Naive thymus-derived CD4-positive, alpha-beta T cell (primary cell): ENCODE measurements at regions not wholly inside any gene's neighbourhood (a gene's known extent, or its start where the extent isn't known, plus 50 kb on each side); places are given as distances from the start of the nearest gene placed in this dataset.
"Not testable (repeated sequence)": the region's sequence is repeated elsewhere in the genome, so short reads cannot be mapped to it uniquely, and the experiment has no call there.

ENCODE experiments used
- ATAC-seq: fragments of 150-1000 bp; cut with Tn5 transposase; 2 replicates; pipeline ENCODE4 v1.10.0; 2021; ENCODE audit warnings: mild to moderate bottlenecking, moderate library complexity
- CTCF ChIA-PET: fragments of 350-600 bp; sonication (Branson Sonifier 250); formaldehyde crosslinking; loops from one replicate; lab custom pipeline; 2021; ENCODE audit warnings: antibody characterized with exemption; lab: Charles Lee
- POLR2A ChIA-PET: fragments of 350-600 bp; sonication (Branson Sonifier 250); formaldehyde crosslinking; loops from one replicate; lab custom pipeline; 2021; ENCODE audit warnings: antibody characterized with exemption, inconsistent platforms; lab: Charles Lee
- DNase-seq, 9 donors: peaks; one replicate each; pipeline versions ENCODE4 v3.0.0 to v3.0.0-alpha.2; 2020 to 2022; ENCODE audit warnings: mixed read lengths in 1 of 9
- H3K27ac ChIP-seq: one replicate; pipeline ENCODE4 v1.7.0; 2013; ENCODE audit warnings: mild to moderate bottlenecking, low read depth, low read length, moderate library complexity
- H3K27me3 ChIP-seq, 2 donors: one replicate each; pipeline ENCODE4 v1.7.0; 2013; ENCODE audit warnings: low read length in 2 of 2, mild to moderate bottlenecking in 2 of 2, moderate library complexity in 2 of 2; ENCODE audit not compliant: control insufficient read depth in 2 of 2, insufficient read depth in 2 of 2
- H3K36me3 ChIP-seq, 3 experiments: 1 replicate in 2 of 3; 2 replicates in 1 of 3; pipeline ENCODE4 v1.7.0; 2013; ENCODE audit warnings: low read length in 3 of 3, mild to moderate bottlenecking in 3 of 3, moderate library complexity in 1 of 3; ENCODE audit not compliant: insufficient read depth in 3 of 3, control insufficient read depth in 2 of 3
- H3K4me1 ChIP-seq, 2 donors: one replicate each; pipeline ENCODE4 v1.7.0; 2013; ENCODE audit warnings: low read length in 2 of 2, mild to moderate bottlenecking in 2 of 2, moderate library complexity in 1 of 2; ENCODE audit not compliant: control insufficient read depth in 2 of 2, insufficient read depth in 2 of 2
- H3K4me3 ChIP-seq: 2 replicates; pipeline ENCODE4 v1.7.0; 2013; ENCODE audit warnings: mild to moderate bottlenecking, low read length
- H3K9me3 ChIP-seq, 3 experiments: 1 replicate in 2 of 3; 2 replicates in 1 of 3; pipeline ENCODE4 v1.7.0; 2013; ENCODE audit warnings: low read length in 3 of 3; ENCODE audit not compliant: control insufficient read depth in 2 of 3
- H3K27ac Mint-ChIP-seq, 9 donors: one replicate each; pipeline ENCODE4 v1.8.0; 2020 to 2022; ENCODE audit warnings: mixed read lengths in 9 of 9, mild to moderate bottlenecking in 8 of 9, moderate library complexity in 5 of 9, inconsistent platforms in 2 of 9
- H3K27me3 Mint-ChIP-seq, 5 donors: one replicate each; pipeline ENCODE4 v1.8.0; 2021 to 2022; ENCODE audit warnings: mixed read lengths in 5 of 5, mild to moderate bottlenecking in 1 of 5
- H3K36me3 Mint-ChIP-seq, 5 donors: one replicate each; pipeline ENCODE4 v1.8.0; 2020 to 2022; ENCODE audit warnings: mixed read lengths in 5 of 5, mild to moderate bottlenecking in 3 of 5, inconsistent platforms in 1 of 5
- H3K4me1 Mint-ChIP-seq, 7 donors: one replicate each; pipeline ENCODE4 v1.8.0; 2020 to 2022; ENCODE audit warnings: mixed read lengths in 7 of 7, mild to moderate bottlenecking in 3 of 7, inconsistent platforms in 1 of 7
- H3K4me3 Mint-ChIP-seq, 10 donors: one replicate each; pipeline ENCODE4 v1.8.0; 2020 to 2022; ENCODE audit warnings: mild to moderate bottlenecking in 10 of 10, mixed read lengths in 10 of 10, moderate library complexity in 6 of 10, inconsistent platforms in 2 of 10
- H3K9me3 Mint-ChIP-seq, 11 donors: one replicate each; pipeline ENCODE4 v1.8.0; 2020 to 2022; ENCODE audit warnings: mixed read lengths in 11 of 11, mild to moderate bottlenecking in 4 of 11, inconsistent platforms in 1 of 11, moderate library complexity in 1 of 11
- intact Hi-C, 2 donors: fragments of 100-400 bp; cut with micrococcal nuclease; formaldehyde crosslinking; loops; one replicate each; pipeline ENCODE4 v1.15.1; 2023

GRCh38 chr10:22135591-22135990 lies 82.2 kb downstream of the EBLN1 start:
- CTCF ChIA-PET, result no interaction called here
- Mint-ChIP-seq H3K9me3 (peaks cover 0 to under 1% (median 0%) of the 10 kb centered on the region in 11 donors), H3K4me1 (peaks cover 5 to 18% (median 8%) of the 10 kb centered on the region in 7 donors), H3K27ac (no peak overlapping the region), H3K36me3 (no peaks in the 10 kb centered on the region), H3K4me3 (no peak overlapping the region), H3K27me3 (peaks cover 2 to 24% (median 10%) of the 10 kb centered on the region in 5 donors)
- DNase-seq (no peak), ATAC-seq (no peak)
- H3K4me3 ChIP-seq, result no peak overlapping the region
- intact Hi-C loops, result no loop called here
- POLR2A ChIA-PET, result no interaction called here
- H3K27me3 ChIP-seq, result peaks cover 0 to 4% of the 10 kb centered on the region in 2 donors
- H3K27ac ChIP-seq, result no peak overlapping the region
- H3K36me3 ChIP-seq, result no peaks in the 10 kb centered on the region
- H3K9me3 ChIP-seq, result no peaks in the 10 kb centered on the region
- peaks cover 0 to 13% of the 10 kb centered on the region in 2 donors for H3K4me1 ChIP-seq

DNA sequence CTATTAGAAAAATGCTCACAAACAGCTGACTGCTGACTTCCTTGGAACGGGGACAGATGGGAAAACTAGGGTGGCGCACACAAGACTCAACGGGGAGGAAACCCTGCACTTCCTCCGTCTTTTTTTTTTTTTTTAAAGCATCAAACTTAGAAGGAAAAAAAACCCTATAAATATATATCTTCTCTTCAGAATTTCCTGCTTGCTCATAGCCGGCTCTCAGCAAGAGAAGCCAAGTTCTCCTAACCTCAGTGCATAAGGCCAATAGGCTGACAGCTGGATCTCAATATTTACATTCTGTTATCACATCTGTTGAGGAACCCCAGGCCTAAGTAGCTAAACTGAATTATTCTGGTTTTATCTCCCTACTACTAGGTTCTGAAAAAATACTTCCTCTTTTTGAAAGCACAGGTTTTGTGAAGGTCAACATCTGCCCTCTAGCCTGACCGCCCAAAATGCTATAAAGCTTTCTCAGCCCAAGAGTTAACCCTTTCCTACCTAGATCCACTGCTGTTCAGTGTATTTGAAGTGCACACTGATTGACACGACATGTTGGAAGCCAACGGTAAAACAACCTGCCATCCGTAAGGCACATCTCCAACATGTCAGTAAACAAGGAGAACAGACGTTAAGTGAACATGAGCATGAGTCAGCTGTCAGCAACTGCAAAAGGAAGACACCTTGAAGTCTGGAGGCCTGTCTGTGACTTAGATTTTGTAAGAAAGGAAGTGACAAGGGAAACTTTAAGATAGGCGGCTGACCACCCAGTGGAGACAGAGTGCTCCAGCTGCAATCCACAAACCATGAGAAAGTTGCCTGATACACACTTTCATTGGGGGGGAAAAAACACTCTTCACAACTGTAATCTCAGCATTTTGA lies 83.8 kb downstream of the EBLN1 start:
- peak; percentile 78 for ATAC-seq
- H3K27me3 Mint-ChIP-seq, result peaks cover 2 to 26% (median 9%) of the 10 kb centered on the region in 5 donors
- no peak for DNase-seq

DNA sequence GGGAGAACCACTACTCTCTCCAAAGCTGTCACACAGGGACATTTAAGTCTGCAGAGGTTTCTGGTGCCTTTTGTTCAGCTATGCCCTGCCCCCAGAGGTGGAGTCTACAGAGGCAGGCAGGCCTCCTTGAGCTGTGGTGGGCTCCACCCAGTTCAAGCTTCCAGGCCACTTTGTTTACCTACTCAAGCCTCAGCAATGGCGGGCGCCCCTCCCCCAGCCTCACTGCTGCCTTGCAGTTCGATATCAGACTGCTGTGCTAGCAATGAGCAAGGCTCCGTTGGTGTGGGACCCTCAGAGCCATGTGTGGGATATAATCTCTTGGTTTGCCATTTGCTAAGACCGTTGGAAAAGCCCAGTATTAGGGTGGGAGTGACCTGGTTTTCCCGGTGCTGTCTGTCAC lies 87.0 kb downstream of the EBLN1 start:
- peaks cover 2 to 17% (median 9%) of the 10 kb centered on the region in 5 donors for H3K27me3 Mint-ChIP-seq
- ATAC-seq, intact Hi-C loops, H3K4me3 ChIP-seq, H3K4me3 Mint-ChIP-seq, H3K9me3 Mint-ChIP-seq, H3K27me3 ChIP-seq, H3K27ac ChIP-seq, POLR2A ChIA-PET, H3K36me3 ChIP-seq, DNase-seq, H3K9me3 ChIP-seq, CTCF ChIA-PET, H3K27ac Mint-ChIP-seq, H3K36me3 Mint-ChIP-seq: not testable (repeated sequence)
- H3K4me1 ChIP-seq, result peaks cover 0 to 13% of the 10 kb centered on the region in 2 donors
- peaks cover 9 to 18% (median 14%) of the 10 kb centered on the region in 7 donors for H3K4me1 Mint-ChIP-seq

More for the DNA sequence above, 83.8 kb downstream of the EBLN1 start:
- intact Hi-C loops, result no loop called here
- Mint-ChIP-seq H3K4me1 (peaks cover 9 to 18% (median 14%) of the 10 kb centered on the region in 7 donors), H3K36me3 (peaks cover 0 to 8% (median 5%) of the 10 kb centered on the region in 5 donors), H3K4me3 (peak overlapping the region in 4 of 10 donors; percentile 7 to 45 (median 38)), H3K27ac (peak overlapping the region in 3 of 9 donors; percentile 14 to 65 (median 28)), H3K9me3 (peaks cover 0 to 7% (median 4%) of the 10 kb centered on the region in 11 donors)
- no peaks in the 10 kb centered on the region for H3K9me3 ChIP-seq
- POLR2A ChIA-PET, result interaction anchor here (0.6 kb wide), 1 partner anchor 62 kb away, joined by 3 read pairs; no protein-coding TSS in a partner anchor
- CTCF ChIA-PET, result no interaction called here
- no peak overlapping the region for H3K4me3 ChIP-seq
- peaks cover 0 to 4% of the 10 kb centered on the region in 2 donors for H3K27me3 ChIP-seq
- no peaks in the 10 kb centered on the region for H3K36me3 ChIP-seq
- H3K4me1 ChIP-seq, result peaks cover 0 to 13% of the 10 kb centered on the region in 2 donors
- H3K27ac ChIP-seq, result no peak overlapping the region

- POLR2A ChIA-PET, H3K9me3 ChIP-seq, intact Hi-C loops, ATAC-seq, CTCF ChIA-PET, H3K36me3 ChIP-seq, H3K36me3 Mint-ChIP-seq, DNase-seq, H3K9me3 Mint-ChIP-seq, H3K4me3 ChIP-seq, H3K27ac ChIP-seq, H3K27ac Mint-ChIP-seq, H3K27me3 ChIP-seq: not testable (repeated sequence)
- peaks cover 2 to 16% (median 8%) of the 10 kb centered on the region in 5 donors for H3K27me3 Mint-ChIP-seq
- H3K4me1 ChIP-seq, result peaks cover 0 to 13% of the 10 kb centered on the region in 2 donors
- H3K4me3 Mint-ChIP-seq, result peak overlapping the region in 1 of 10 donors; percentile 22
- peaks cover 9 to 17% (median 14%) of the 10 kb centered on the region in 7 donors for H3K4me1 Mint-ChIP-seq
Measured at GRCh38 chr10:22129612-22130011, 88.2 kb downstream of the EBLN1 start.

DNA sequence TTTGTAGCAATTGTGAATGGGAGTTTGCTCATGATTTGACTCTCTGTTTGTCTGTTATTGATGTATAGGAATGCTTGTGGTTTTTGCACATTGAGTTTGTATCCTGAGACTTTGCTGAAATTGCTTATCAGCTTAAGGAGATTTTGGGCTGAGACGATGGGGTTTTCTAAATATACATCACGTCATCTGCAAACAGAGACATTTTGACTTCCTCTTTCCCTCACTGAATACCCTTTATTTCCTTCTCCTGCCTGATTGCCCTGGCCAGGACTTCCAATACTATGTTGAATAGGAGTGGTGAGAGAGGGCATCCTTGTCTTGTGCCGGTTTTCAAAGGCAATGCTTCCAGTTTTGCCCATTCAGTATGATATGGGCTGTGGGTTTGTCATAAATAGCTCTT lies 96.6 kb downstream of the EBLN1 start:
- H3K4me1 ChIP-seq, H3K36me3 Mint-ChIP-seq, H3K4me3 Mint-ChIP-seq, intact Hi-C loops, H3K4me3 ChIP-seq, H3K27me3 ChIP-seq, DNase-seq, ATAC-seq, H3K27ac Mint-ChIP-seq, H3K4me1 Mint-ChIP-seq, H3K36me3 ChIP-seq, H3K27ac ChIP-seq, H3K9me3 ChIP-seq, POLR2A ChIA-PET, CTCF ChIA-PET: not testable (repeated sequence)
- Mint-ChIP-seq H3K27me3 (peaks cover 4 to 21% (median 12%) of the 10 kb centered on the region in 5 donors), H3K9me3 (peaks cover 0 to 19% (median 14%) of the 10 kb centered on the region in 11 donors)

DNA sequence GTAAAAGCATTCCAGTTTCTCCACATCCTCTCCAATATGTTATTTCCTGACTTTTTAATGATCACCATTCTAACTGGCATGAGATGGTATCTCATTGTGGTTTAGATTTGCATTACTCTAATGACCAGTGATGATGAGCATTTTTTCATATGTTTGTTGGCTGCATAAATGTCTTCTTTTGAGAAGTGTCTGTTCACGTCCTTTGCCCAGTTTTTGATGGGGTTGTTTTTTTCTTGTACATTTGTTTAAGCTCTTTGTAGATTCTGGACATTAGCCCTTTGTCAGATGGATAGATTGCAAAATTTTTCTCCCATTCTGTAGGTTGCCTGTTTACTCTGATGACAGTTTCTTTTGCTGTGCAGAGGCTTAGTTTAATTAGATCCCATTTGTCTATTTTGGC lies 97.7 kb downstream of the EBLN1 start:
- H3K4me1 ChIP-seq, H3K27ac Mint-ChIP-seq, H3K36me3 Mint-ChIP-seq, CTCF ChIA-PET, intact Hi-C loops, H3K9me3 ChIP-seq, H3K4me3 ChIP-seq, H3K27me3 ChIP-seq, ATAC-seq, H3K36me3 ChIP-seq, H3K4me1 Mint-ChIP-seq, H3K27ac ChIP-seq, DNase-seq, H3K4me3 Mint-ChIP-seq: not testable (repeated sequence)
- peaks cover 0 to 19% (median 14%) of the 10 kb centered on the region in 11 donors for H3K9me3 Mint-ChIP-seq
- peaks cover 7 to 30% (median 18%) of the 10 kb centered on the region in 5 donors for H3K27me3 Mint-ChIP-seq
- POLR2A ChIA-PET, result interaction anchor here (1.1 kb wide), 1 partner anchor 19 kb away, joined by 3 read pairs; no protein-coding TSS in a partner anchor
